VCaP (cell line): ENCODE measurements at regions not wholly inside any gene's neighbourhood (a gene's known extent, or its start where the extent isn't known, plus 50 kb on each side); places are given as distances from the start of the nearest gene placed in this dataset.
"Not testable (repeated sequence)": the region's sequence is repeated elsewhere in the genome, so short reads cannot be mapped to it uniquely, and the experiment has no call there.

Experiments used
- H3K27ac ChIP-seq: fragments of 450-650 bp; 2 replicates; pipeline ENCODE4 v1.5.1; 2017
- TF ChIP-seq, protein P1 (sequence below): fragments of 450-650 bp; conservative IDR thresholded peaks from 2 replicates; pipeline ENCODE4 v1.5.1; 2017; ENCODE audit warnings: mild to moderate bottlenecking, moderate library complexity

- TF ChIP-seq, protein P1, sequence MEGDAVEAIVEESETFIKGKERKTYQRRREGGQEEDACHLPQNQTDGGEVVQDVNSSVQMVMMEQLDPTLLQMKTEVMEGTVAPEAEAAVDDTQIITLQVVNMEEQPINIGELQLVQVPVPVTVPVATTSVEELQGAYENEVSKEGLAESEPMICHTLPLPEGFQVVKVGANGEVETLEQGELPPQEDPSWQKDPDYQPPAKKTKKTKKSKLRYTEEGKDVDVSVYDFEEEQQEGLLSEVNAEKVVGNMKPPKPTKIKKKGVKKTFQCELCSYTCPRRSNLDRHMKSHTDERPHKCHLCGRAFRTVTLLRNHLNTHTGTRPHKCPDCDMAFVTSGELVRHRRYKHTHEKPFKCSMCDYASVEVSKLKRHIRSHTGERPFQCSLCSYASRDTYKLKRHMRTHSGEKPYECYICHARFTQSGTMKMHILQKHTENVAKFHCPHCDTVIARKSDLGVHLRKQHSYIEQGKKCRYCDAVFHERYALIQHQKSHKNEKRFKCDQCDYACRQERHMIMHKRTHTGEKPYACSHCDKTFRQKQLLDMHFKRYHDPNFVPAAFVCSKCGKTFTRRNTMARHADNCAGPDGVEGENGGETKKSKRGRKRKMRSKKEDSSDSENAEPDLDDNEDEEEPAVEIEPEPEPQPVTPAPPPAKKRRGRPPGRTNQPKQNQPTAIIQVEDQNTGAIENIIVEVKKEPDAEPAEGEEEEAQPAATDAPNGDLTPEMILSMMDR, result no peak
- H3K27ac ChIP-seq, result no peak overlapping the region
These were observed 104.8 kb upstream of the CLINT1 start for GRCh38 chr5:157963761-157964160.

GRCh38 chr5:157963244-157963643 lies 104.3 kb upstream of the CLINT1 start:
- H3K27ac ChIP-seq, result no peak overlapping the region
- TF ChIP-seq, protein P1, result no peak

DNA sequence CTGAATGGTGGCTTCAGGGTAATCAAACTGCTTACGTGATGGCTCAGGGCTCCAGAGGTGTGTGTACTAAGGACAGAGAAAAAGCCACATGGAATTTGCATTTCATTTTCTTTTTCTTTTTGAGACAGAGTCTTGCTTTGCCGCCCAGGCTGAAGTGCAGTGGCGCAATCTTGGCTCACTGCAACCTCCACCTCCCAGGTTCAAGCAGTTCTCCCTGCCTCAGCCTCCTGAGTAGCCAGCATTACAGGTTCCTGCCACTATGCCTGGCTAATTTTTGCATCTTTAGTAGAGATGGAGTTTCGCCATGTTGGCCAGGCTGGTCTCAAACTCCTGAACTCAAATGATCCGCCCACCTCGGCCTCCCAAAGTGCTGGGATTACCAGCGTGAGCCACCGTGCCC lies 103.7 kb upstream of the CLINT1 start:
- H3K27ac ChIP-seq, result not testable (repeated sequence)

DNA sequence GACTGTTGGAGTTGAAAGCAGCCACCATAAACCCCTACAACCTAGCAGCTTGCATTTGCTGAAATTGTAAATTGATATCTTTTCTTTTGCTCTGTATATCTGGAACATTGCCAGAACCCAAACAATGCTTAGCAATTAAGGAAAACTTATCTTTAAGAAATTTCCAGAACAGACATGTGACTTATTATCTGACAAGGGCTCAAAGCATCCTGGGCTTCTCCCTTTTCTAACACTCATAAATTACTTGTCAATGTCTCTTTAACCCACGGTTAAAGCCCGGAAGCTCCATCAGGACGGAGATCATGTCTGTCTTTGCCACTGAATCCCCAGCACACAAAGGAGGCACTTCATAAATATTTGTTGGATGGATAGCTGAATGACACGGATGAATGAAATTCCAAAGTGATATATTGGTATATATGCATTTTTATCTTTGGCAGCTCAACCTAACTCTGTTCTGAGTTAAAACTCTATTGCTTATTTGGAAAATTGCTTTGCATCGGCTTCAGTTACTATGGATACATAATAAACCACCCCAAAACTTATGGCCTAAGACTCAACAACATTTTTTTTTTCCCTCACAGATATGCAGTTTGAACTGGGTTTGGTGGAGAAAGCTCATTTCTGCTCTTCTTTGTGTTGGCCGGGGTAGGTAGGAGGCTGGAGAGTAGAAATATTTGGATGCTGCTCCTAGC lies 103.1 kb upstream of the CLINT1 start:
- H3K27ac ChIP-seq, result no peak overlapping the region
- TF ChIP-seq, protein P1, result no peak

DNA sequence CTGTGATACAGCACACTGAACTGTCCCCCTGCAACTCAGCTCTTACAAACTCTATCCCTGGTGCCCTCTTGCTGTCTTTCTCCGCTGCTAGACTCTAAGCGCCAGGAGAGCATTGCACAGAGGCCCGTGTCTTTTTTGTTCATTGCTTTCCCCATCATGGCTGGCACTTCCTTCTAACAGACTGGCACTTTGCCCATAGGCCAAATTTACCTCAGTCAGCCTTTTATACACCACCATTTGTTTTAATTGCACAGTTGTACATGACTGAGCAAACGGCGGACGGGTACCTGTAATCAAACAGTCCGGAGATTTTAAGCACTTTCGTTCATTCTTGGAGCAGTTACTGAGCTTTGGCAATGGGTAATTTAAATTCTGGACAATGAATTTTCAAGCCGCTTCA lies 102.2 kb upstream of the CLINT1 start:
- no peak overlapping the region for H3K27ac ChIP-seq
- TF ChIP-seq, protein P1, result no peak

GRCh38 chr5:157959370-157959769 lies 100.4 kb upstream of the CLINT1 start:
- no peak overlapping the region for H3K27ac ChIP-seq
- TF ChIP-seq, protein P1, result no peak

- H3K27ac ChIP-seq, result no peak overlapping the region
- TF ChIP-seq, protein P1, result no peak
These were observed 97.4 kb upstream of the CLINT1 start for GRCh38 chr5:157956271-157956885.

DNA sequence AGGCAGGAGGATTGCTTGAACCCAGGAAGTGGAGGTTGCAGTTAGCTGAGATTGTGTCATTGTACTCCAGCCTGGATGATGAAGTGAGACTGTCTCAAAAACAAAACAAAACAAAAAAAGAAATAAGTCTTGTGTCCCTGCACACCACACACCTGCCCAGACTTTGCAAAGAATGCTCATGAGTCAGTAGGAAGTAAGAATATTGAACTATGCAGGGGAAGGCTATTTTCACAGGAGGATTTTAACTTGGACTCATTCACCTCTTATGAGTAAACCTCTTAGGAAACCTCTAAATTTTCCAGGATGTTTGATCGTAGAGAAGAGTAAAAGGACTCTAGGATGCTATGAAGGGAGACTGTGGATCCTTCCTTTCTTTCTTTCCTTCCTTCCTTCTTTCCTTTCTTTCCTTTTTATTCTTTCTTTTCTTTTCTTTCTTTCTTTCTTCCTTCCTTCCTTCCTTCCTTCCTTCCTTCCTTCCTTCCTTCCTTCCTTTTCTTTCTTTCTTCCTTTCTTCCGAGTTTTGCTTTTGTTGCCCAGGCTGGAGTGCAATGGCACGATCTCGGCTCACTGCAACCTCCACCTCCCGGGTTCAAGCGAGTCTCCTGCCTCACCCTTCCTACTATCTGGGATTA lies 96.7 kb upstream of the CLINT1 start:
- H3K27ac ChIP-seq, result no peak overlapping the region
- TF ChIP-seq, protein P1, result no peak
